Caco-2 (cell line): ENCODE measurements at regions not wholly inside any gene's neighbourhood (a gene's known extent, or its start where the extent isn't known, plus 50 kb on each side); places are given as distances from the start of the nearest gene placed in this dataset.

ENCODE experiments used
- BruUV-seq: library from RNA; stranded (reverse); fragments of 400-500 nt; replicated peaks from 2 replicates; lab custom pipeline; 2021; lab: Mats Ljungman, UMichigan
- CTCF ChIA-PET: fragments of 300-600 bp; sonication (Branson Sonifier 250); formaldehyde crosslinking; loops from one replicate; lab custom pipeline; 2022; ENCODE audit warnings: antibody characterized with exemption; lab: Charles Lee
- POLR2A ChIA-PET: fragments of 300-600 bp; sonication (Branson Sonifier 250); formaldehyde crosslinking; loops from one replicate; lab custom pipeline; 2022; ENCODE audit warnings: antibody characterized with exemption; lab: Charles Lee
- DNase-seq, 2 experiments: peaks; one replicate each; pipeline versions ENCODE4 v3.0.0 to v3.0.0-alpha.2; 2020 to 2022
- H3K27me3 ChIP-seq: replicated peaks from 2 replicates; pipeline ENCODE4 v1.6.0; 2011; ENCODE audit warnings: low read length; ENCODE audit not compliant: control insufficient read depth, insufficient read depth
- H3K36me3 ChIP-seq: 2 replicates; pipeline ENCODE4 v1.5.1; 2011; ENCODE audit warnings: low read length; ENCODE audit not compliant: control insufficient read depth, insufficient read depth
- H3K4me1 ChIP-seq: fragments of 250-450 bp; sonication (Bioruptor Pico); 2 replicates; pipeline ENCODE4 v1.5.1; 2020; ENCODE audit warnings: mild to moderate bottlenecking
- H3K4me3 ChIP-seq: 2 replicates; pipeline ENCODE4 v1.5.1; 2011; ENCODE audit warnings: low read depth, mild to moderate bottlenecking, control low read depth, low read length
- H3K9me3 ChIP-seq: fragments of 250-450 bp; sonication (Bioruptor Pico); 2 replicates; pipeline ENCODE4 v1.5.1; 2020; ENCODE audit warnings: mild to moderate bottlenecking, moderate library complexity
- H3K27ac Mint-ChIP-seq: one replicate; pipeline ENCODE4 v1.8.0; 2022; ENCODE audit warnings: mixed read lengths; ENCODE audit not compliant: unreplicated experiment
- H3K27me3 Mint-ChIP-seq: one replicate; pipeline ENCODE4 v1.8.0; 2022; ENCODE audit warnings: mixed read lengths; ENCODE audit not compliant: insufficient read depth, unreplicated experiment
- H3K36me3 Mint-ChIP-seq: one replicate; pipeline ENCODE4 v1.8.0; 2022; ENCODE audit warnings: mild to moderate bottlenecking, mixed read lengths; ENCODE audit not compliant: insufficient read depth, unreplicated experiment
- H3K4me1 Mint-ChIP-seq: one replicate; pipeline ENCODE4 v1.8.0; 2022; ENCODE audit warnings: low read depth, mixed read lengths; ENCODE audit not compliant: unreplicated experiment
- H3K4me3 Mint-ChIP-seq: one replicate; pipeline ENCODE4 v1.8.0; 2022; ENCODE audit warnings: mild to moderate bottlenecking, moderate library complexity, mixed read lengths; ENCODE audit not compliant: unreplicated experiment
- H3K9me3 Mint-ChIP-seq: one replicate; pipeline ENCODE4 v1.8.0; 2022; ENCODE audit warnings: mixed read lengths; ENCODE audit not compliant: unreplicated experiment
- intact Hi-C: fragments of 100-400 bp; cut with micrococcal nuclease; formaldehyde crosslinking; loops from one replicate; pipeline ENCODE4 v1.10.0; 2022; ENCODE audit not compliant: unreplicated experiment
- TF ChIP-seq, protein P1 (sequence below), 2 experiments: fragments of 200-600 bp in 1 of 2; IDR thresholded peaks; 1 replicate in 1 of 2; 2 replicates in 1 of 2; pipeline versions ENCODE4 v1.5.1 to v1.8.0; 2011 to 2022; ENCODE audit warnings: antibody characterized with exemption in 1 of 2, control low read depth in 1 of 2, inconsistent platforms in 1 of 2, low read depth in 1 of 2, low read length in 1 of 2, mild to moderate bottlenecking in 1 of 2, moderate library complexity in 1 of 2; ENCODE audit not compliant: insufficient read depth in 1 of 2, severe bottlenecking in 1 of 2, unreplicated experiment in 1 of 2

- Mint-ChIP-seq H3K36me3 (no peaks in the 10 kb centered on the region), H3K27me3 (no peaks in the 10 kb centered on the region), H3K27ac (no peak overlapping the region), H3K9me3 (peaks cover 4% of the 10 kb centered on the region), H3K4me1 (no peaks in the 10 kb centered on the region), H3K4me3 (no peak overlapping the region)
- Histone ChIP-seq H3K4me1 (no peaks in the 10 kb centered on the region), H3K9me3 (no peaks in the 10 kb centered on the region), H3K36me3 (no peaks in the 10 kb centered on the region), H3K4me3 (no peak overlapping the region), H3K27me3 (no peaks in the 10 kb centered on the region)
- ChIA-PET CTCF (no interaction called here), POLR2A (no interaction called here)
- TF ChIP-seq, protein P1, sequence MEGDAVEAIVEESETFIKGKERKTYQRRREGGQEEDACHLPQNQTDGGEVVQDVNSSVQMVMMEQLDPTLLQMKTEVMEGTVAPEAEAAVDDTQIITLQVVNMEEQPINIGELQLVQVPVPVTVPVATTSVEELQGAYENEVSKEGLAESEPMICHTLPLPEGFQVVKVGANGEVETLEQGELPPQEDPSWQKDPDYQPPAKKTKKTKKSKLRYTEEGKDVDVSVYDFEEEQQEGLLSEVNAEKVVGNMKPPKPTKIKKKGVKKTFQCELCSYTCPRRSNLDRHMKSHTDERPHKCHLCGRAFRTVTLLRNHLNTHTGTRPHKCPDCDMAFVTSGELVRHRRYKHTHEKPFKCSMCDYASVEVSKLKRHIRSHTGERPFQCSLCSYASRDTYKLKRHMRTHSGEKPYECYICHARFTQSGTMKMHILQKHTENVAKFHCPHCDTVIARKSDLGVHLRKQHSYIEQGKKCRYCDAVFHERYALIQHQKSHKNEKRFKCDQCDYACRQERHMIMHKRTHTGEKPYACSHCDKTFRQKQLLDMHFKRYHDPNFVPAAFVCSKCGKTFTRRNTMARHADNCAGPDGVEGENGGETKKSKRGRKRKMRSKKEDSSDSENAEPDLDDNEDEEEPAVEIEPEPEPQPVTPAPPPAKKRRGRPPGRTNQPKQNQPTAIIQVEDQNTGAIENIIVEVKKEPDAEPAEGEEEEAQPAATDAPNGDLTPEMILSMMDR (IDR thresholded peaks at IDR 0.05; ENCODE audit: insufficient read depth in 1 of 2, low read depth in 1 of 2, low read length in 1 of 2, severe bottlenecking in 1 of 2, unreplicated experiment in 1 of 2), result no peak
- no TSS peak for BruUV-seq
- intact Hi-C loops, result no loop called here
- no peak for DNase-seq
Observed at GRCh38 chr11:129691142-129691541, 124.5 kb upstream of the TMEM45B start.

DNA sequence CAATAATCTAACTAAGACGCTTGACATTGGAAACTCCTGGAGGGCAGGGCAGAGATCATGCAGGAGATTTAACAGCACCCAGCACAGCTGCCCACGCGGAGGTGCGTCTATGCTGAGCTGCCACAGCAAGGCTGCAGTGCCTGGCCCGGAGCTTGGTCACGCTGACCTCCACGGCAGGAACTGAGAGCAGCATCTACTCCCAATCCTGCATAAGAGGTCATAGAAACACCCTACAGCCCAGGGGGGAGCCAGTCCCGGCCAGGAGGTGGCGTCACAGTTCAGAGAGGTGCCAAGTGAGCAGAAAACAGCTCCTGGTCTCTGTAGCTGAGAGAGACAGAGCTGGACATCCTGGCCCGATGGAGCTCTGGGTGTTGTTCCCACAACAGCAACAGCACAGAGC is 121.1 kb upstream of the TMEM45B start:
- intact Hi-C loops, result no loop called here
- Histone ChIP-seq H3K36me3 (no peaks in the 10 kb centered on the region), H3K4me1 (no peaks in the 10 kb centered on the region), H3K9me3 (no peaks in the 10 kb centered on the region), H3K27me3 (no peaks in the 10 kb centered on the region), H3K4me3 (no peak overlapping the region)
- Mint-ChIP-seq H3K27me3 (no peaks in the 10 kb centered on the region), H3K4me3 (no peak overlapping the region), H3K27ac (no peak overlapping the region), H3K9me3 (no peaks in the 10 kb centered on the region), H3K4me1 (no peaks in the 10 kb centered on the region), H3K36me3 (no peaks in the 10 kb centered on the region)
- ChIA-PET CTCF (interaction anchor here (0.6 to 3.5 kb wide), 8 partner anchors 32 to 330 kb away, joined by 3 to 26 read pairs (median 6); partner anchors contain the start of gene BARX2), POLR2A (no interaction called here)
- no TSS peak for BruUV-seq
- TF ChIP-seq, protein P1 (IDR thresholded peaks at IDR 0.05; ENCODE audit: insufficient read depth in 1 of 2, low read depth in 1 of 2, low read length in 1 of 2, severe bottlenecking in 1 of 2, unreplicated experiment in 1 of 2), result peak in 1 of 2 experiments; percentile 43
- peak in 1 of 2 experiments; percentile 54 for DNase-seq

DNA sequence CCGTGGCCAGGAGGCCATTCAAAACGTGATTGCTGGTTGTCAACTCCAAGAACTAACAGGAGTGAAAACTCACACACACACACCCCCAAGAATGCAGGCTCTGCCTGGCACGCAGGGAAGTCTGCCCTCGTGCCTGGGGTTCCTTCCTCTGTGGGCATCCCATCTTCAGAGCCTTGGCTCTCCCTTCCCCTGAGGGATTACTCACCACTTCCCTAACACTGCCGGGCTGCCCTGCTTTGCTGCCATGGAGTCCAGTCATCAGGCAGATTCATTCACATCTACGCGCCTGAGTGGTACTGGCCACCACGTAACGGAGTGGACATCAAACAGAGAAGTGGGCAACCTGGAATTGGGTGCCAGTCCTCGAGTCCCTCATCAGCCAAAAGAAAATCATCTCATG is 120.7 kb upstream of the TMEM45B start:
- ChIA-PET POLR2A (no interaction called here), CTCF (interaction anchor here (0.6 to 3.5 kb wide), 10 partner anchors 14 to 462 kb away, joined by 3 to 26 read pairs (median 5); partner anchors contain the start of gene BARX2)
- H3K27me3 ChIP-seq, result no peaks in the 10 kb centered on the region
- no peak overlapping the region for H3K4me3 ChIP-seq
- no peaks in the 10 kb centered on the region for H3K36me3 Mint-ChIP-seq
- intact Hi-C loops, result loop anchor here (5.0 kb wide), 1 partner anchor 318 kb away; the partner anchor contains the start of gene BARX2
- H3K4me3 Mint-ChIP-seq, result no peak overlapping the region
- no peaks in the 10 kb centered on the region for H3K9me3 Mint-ChIP-seq
- peaks cover 2% of the 10 kb centered on the region; the same call in 1 of the 2 replicates for H3K4me1 ChIP-seq
- DNase-seq, result peak in 1 of 2 experiments; percentile 26
- H3K4me1 Mint-ChIP-seq, result no peaks in the 10 kb centered on the region
- TF ChIP-seq, protein P1 (IDR thresholded peaks at IDR 0.05; ENCODE audit: insufficient read depth in 1 of 2, low read depth in 1 of 2, low read length in 1 of 2, severe bottlenecking in 1 of 2, unreplicated experiment in 1 of 2), result no peak
- H3K27ac Mint-ChIP-seq, result no peak overlapping the region
- no peaks in the 10 kb centered on the region for H3K36me3 ChIP-seq
- no peaks in the 10 kb centered on the region for H3K9me3 ChIP-seq
- H3K27me3 Mint-ChIP-seq, result no peaks in the 10 kb centered on the region
- BruUV-seq, result no TSS peak
